Dedifferentiated amniotic fluid mesenchymal stem cell (primary cell): ENCODE measurements at regions not wholly inside any gene's neighbourhood (a gene's known extent, or its start where the extent isn't known, plus 50 kb on each side); places are given as distances from the start of the nearest gene placed in this dataset.
"Not testable (repeated sequence)": the region's sequence is repeated elsewhere in the genome, so short reads cannot be mapped to it uniquely, and the experiment has no call there.

Source experiments
- DNase-seq: peaks from one replicate; pipeline ENCODE4 v3.0.0-alpha.2; 2016; ENCODE audit errors: extremely low spot score

DNA sequence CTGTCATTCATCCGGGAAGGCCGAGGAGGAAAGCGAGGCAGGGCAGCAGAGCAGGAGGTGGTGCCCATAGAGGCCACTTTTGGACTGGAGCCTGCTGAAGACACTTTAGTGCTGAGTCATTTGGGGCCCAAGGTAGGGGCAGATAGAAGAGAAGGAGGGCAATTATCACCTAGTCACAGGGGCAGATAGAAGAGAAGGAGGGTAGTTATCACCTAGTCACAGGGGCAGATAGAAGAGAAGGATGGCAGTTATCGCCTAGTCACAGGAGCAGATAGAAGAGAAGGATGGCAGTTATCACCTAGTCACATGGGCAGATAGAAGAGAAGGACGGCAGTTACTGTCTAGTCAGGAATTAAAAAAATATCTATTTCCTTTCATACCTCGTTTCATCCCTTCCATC is 1372.6 kb downstream of the FOXD4L5 start:
- not testable (repeated sequence) for DNase-seq

DNA sequence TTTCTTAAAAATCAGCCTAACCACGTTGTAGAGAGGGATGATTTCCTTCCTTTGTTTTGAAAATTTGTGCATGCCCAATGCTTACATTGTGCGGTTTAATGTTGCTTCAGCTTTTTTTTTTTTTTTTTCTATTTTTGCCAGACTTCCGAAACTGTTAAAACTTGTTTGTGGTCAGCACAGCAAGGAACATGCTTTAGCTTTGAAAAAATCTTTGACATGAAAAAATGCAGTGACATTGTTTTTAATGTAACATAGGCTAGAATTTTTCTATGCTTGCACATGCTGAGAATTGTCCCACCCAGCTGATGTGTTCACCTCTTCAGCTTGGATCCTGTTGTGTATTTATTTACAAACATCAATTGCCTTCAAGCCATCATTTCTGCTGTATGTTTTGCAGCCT is 1375.9 kb downstream of the FOXD4L5 start:
- not testable (repeated sequence) for DNase-seq

DNA sequence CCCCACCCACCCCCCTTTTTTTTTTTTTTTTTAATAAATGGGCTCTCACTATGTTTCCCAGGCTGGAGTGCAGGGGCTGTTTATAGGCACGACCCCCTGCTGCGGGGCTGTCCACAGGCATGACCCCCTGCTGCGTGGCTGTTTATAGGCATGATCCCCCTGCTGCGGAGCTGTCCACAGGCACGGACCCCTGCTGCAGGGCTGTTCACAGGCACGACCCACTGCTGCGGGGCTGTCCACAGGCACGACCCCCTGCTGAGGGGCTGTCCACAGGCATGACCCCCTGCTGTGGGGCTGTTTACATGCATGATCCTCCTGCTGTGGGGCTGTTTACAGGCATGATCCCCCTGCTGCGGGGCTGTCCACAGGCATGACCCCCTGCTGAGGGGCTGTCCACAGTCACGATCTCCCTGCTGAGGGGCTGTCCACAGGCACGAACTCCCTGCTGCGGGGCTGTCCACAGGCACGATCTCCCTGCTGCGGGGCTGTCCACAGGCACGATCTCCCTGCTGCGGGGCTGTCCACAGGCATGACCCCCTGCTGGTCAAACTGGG is 1385.3 kb downstream of the FOXD4L5 start:
- DNase-seq = not testable (repeated sequence)

DNA sequence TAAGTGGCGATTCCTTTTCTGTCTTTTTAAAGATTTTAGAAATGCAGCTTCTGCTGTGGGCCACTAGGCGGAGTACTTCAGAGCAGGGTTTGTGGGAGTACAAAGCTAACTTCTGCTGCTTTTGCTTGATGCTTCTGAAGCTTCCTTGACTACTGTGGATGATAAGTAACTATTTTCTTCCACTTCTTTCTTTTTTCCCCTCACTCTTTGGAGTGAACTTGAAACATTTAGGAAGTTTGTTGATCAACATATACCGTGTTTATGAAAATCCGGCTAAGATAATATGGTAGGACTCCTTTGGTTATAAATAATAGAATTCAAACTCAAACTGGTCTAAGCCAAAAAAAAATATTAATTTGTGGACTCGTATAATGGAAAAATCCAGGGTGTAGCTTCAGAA is 1403.6 kb downstream of the FOXD4L5 start:
- DNase-seq = not testable (repeated sequence)

DNA sequence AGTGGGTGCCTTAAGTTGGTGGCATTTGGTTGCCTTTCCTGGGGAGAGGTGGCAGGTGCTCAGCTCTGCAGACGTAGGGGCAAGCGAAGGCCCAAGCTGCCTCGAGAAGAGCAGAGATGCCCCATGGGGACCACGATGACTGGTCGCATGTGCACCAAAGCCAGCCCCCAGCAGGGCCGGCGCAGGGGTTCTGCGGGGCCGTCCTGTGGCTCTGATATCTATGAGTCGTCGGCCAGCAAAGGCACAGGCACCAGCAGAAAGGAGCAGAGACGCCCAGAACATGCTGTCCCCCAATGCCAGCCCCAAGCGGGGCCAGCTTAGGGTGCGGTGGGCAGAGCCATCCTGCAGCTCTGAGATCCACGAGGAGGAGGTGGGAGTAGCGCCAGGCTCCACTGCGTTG is 1408.6 kb downstream of the FOXD4L5 start:
- DNase-seq = not testable (repeated sequence)

DNA sequence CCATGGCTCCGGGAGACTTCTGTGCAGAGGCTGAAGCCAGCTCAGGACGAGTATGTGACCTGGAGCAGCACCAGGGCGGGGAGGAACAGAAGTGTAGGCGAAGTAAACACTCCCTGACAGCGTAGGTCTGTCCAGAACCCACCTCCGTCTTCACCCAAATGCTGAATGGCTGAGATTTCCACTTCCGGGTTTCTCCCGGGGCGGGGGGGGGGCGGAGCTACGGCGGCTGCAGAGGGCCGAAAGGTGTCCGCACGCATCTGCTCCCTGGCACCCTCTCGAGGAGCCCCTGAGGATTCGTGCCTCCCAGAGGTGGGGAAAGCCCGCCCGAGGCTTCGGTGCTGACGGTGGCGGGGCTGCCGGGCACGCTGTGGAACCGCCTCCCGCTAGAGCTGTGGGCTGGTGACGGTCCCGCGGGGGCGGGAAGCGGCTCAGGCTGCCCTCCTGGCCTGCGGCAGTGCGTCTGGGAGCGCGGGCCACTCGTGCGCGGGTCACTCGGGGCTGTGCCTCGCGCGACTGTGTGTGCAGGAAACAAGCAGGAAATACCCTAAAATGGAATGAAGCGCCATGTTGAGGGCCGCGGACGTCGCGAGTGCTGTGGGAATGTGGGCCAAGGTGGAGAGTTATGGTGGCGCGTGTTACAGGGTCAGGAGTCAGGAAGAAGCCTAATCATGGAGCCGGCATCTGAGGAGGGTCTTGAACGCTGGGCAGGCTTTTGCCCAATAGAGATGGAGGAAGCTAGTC is 1425.4 kb downstream of the FOXD4L5 start:
- no peak for DNase-seq

DNA sequence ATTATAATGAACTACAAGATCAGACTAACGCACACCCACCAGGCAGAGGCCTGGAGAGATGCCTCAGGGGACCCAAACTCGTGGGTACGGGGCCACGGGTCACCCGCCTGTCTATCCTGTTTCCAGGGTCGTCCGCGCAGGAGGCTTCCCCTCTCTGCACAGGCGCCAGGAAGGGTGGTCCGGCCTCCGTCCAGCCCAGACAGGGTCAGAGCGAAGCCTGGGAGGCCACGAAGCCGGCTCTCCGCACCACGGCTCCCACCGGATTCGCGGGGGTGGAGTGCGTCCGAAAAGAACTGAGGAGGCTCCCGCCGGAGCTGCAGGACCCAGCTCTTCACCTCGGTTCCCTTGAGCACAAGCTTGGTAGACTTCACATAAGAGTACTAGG is 1425.9 kb downstream of the FOXD4L5 start:
- DNase-seq = not testable (repeated sequence)

DNA sequence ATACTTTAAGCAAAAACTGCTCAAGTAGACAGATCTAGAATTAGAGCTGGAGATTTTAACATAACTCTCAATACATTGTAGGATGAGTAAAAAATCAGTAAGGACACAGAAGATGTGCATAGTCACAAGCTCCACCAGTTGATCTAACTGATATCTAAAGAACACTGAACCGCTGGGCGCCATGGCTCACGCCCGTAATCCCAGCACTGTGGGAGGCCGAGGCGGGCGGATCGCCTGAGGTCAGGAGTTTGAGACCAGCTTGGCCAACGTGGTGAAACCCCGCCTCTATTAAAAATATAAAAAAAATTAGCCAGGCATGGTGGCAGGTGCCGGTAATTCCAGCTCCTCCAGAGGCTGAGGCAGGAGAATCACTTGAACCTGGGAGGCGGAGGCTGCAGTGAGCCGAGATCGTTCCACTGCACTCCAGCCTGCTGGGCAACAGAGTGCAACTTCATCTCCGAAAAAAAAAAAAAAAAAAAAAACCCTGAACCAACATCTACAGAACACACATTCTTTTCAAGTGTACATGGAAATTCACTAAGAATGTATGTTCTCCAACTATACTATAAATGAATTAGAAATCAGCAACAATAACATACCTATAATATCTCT is 1431.8 kb downstream of the FOXD4L5 start:
- DNase-seq = not testable (repeated sequence)

DNA sequence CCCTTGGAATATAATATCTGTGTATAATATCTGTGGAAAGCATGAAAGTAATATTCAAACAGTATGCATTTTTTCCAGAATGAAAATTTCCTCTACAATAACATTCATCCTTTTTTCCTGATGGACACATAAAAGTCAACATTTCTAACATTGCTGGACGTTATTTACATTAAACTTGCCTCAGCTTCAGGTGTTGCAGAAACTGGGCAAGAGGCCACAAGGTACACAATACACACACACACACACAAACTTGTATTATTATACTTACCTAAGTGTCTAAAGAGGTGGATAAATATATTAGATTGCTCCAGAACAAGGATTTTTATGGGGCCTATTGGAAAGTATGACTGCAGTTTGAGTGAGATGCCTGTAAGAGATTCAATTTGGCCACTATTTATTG is 1460.2 kb downstream of the FOXD4L5 start:
- DNase-seq = not testable (repeated sequence)

DNA sequence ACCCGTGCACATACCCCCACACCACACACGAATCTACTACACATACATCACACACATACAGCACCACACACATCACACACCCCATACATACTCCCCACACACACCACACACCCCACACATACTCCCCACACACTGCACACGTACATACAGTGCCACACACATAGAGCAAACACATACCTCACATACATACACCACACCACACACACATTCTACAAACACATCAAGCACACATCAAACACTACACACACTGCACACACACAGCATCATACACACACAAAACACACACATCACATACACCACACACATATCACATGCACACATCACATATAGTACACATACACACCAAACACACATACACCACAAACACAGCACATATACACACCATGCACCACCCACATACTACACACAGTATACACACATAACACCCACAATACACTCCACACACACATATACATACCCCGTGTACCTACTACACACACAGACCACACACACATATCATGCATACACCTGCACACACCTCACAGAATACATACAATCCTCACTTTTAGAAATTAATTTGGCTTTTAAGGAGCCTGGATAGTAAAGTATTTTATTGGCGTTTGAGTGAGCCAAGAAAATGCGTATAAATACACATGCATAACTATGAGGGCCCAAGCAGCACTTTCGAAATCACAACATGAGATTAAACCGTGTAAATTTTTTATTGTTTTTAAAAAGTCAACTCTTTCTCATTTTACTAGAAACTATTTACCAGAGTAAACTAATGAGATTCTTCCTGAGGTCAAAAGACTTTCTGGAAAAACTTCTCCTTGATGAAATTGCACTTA is 1461.4 kb downstream of the FOXD4L5 start:
- not testable (repeated sequence) for DNase-seq

DNA sequence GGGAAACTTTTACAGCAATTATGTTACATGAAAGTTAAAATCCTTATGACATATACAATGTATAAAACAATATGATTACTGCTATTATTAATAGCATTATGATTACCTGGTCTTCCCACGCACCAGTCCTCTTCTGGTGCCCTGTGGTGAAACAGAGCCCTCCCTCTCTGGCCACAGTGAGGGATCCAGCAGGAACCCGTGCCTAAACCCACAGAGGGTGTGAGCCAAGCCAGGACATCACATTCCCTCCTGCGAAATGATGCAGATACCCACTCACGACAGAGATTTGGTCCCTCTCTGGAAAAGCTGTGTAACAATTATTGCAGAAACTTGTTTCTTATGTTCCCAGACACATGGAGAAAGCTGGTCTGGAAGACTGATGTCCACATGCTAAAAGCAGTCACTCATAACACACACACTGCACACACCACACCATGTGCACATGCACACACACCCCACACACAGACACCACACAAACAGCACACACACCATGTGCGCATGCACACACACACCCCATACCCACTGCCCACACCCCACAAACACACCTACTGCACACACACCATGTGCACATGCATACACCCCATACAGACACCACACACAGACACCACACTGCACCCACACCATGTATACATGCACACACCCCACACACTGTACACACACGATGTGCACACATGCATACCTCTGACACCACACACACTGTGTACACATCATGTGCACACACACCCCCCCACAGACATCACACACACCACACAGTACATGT is 1462.2 kb downstream of the FOXD4L5 start:
- not testable (repeated sequence) for DNase-seq

DNA sequence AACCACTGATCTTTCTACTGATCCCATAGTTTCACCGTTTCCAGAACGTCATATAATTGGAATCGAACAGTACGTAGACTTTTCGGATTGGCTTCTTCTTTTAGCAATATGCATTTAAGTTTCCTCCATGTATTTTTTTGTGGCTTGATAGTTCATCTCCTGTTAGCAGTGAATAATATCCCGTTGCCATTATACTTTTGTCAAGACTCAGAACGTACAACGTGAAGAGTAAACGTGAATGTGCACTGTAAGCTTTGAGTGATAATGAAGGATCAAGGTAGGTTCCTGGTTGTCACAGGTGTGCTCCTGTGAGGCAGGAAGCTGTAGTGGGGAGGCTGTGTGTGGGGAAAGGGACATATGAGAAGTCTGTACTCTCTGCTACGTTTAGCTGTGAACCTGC is 1463.7 kb downstream of the FOXD4L5 start:
- DNase-seq = not testable (repeated sequence)

DNA sequence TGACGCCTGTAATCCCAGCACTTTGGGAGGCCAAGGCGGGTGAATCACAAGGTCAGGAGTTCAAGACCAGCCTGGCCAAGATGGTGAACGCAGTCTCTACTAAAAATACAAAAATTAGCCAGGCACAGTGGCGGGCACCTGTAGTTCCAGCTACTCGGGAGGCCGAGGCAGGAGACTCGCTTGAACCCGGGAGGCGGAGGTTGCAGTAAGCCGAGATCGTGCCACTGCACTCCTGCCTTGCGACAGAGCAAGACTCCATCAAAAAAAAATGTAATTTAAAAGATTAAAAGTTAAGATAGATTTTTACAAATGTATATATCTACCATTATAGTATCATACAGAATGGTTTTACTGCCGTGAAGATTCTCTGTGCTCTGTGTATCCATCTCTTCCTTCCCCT is 1464.1 kb downstream of the FOXD4L5 start:
- DNase-seq = not testable (repeated sequence)

DNA sequence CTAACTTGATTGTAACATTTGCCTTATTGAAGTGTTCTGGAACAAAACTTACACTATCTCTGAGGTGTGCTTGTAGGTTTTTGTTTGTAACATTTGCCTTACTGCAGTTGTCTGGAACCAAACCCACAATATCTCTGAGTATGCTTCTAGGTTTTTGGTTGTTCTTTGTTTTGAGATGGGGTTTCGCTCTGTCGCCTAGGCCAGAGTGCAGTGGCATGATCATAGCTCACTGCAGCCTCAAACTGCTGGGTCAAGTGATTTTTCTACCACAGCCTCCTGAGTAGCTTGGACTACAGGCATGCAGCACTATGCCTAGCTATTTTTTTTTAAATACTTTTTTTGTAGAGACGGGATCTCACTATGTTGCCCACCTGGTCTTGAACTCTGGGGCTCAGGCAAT is 1464.6 kb downstream of the FOXD4L5 start:
- DNase-seq = not testable (repeated sequence)

DNA sequence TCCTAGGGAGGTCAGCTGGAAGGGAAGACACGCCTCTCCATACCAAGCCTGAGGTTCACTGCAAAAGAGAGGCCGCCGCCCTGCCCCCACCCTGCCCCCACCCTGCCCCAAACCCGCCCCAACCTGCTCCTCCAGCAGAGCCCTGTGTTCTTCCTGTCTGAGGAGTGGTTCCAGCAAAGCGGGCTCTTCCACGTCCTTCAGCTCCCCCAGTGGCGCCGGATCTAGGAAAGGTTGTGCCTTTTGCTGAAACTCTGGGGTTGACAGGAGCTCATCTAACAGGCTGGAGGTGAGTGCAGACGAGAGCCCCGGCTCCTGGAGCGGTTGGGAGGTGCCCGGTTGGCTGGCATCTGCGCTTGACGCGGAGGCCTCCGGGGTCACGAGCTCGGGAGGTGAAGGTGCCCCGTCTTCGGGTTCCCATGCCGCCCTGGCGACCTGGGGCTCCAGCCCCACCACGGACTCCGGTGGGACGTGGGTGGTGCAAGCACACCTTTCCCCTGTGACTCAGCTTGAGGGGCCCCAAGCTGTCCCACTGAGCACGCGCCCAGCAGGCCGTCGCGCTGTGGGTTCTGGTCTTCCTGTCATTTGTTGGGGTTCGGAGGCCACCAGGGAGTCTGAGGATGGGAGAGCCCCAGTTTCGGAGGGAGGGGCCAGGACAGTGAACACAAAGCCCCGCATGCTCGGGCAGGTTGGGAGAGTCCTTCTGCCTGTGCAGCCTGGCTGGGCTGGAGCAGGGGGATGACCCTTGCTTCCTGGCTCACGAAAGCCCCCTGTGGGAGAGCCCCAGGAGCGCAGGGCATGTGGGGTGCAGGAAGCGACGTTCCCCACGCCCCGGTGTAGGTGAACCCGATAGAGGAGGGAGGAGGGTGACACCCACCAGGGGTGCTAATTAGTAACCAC is 1467.1 kb downstream of the FOXD4L5 start:
- DNase-seq = no peak

DNA sequence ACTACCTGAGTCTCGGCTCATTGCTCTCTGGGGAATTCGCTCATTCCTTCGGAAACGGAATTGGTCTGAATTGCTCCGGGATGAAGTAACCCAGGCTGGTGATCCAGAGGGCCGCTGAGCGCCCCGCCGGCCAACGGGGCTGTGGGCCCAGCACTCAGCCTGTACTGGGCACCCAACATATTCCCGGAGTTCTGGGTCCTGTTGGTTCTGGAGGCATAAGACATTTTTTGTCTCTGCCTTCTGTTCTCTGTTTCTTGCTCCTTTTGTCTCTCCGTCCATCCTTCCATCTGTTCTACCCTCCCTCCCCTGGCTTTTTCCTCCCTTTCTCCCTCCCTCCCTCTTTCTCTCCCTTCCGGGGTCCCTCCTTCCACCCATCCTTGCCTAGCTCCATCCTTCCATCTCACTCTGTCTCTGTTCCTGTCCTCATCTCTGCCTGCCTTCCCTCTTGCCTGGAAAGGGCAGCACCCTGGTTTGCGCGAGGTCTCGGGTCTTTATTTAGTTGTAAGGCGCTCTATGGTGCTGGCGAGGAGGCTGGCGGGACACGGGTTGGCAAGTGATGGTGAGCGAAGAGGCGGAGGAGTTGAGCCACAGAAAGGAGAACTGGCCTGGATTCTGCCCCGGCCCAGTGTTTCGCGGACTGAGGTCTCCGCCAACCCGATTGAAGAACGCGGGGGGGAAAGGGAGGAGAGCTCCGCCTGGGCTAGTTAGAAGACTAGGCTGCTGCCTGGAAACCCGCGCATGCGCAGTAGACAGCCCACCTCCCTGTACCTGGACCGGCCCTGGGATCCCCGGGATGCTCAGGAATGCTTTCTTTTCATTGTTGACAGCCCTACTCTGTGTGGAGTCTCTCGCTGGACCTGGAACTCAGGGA is 1468.0 kb downstream of the FOXD4L5 start:
- peak; percentile 82 for DNase-seq

DNA sequence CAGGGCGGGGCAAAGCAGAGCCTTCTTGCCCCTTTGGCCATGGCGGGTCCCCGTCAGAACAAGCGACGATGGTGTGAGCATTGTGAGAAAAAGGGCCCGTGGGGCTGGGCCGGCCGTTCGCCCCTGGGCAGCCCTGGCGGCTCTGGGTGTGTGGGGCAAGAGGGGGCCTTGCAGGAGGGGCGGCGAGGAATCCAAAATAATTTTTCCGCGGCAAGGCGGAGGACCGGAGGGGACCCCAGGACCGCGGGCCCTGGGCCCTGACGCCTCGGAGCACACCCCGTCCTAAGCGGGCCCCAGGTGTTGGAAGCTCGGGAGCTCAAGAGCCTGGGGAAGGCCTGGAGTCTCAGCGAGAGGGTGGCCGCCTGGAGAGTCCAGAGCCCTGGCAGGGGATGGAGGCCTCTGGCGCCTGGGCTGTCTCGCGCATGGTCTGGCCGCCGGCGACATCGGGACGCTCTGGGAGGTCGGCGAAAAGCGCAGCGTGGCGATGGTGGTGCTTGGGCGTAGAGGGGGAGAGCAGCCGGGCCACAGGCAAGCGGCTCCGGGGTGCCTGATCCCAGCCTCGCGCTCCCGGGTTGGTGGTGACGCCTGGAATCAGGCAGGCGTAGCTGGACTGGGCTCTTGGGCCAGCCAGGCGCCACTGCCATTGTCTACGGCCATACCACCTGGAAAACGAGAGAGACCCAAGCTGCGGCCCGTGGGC is 1469.9 kb downstream of the FOXD4L5 start:
- DNase-seq = not testable (repeated sequence)

DNA sequence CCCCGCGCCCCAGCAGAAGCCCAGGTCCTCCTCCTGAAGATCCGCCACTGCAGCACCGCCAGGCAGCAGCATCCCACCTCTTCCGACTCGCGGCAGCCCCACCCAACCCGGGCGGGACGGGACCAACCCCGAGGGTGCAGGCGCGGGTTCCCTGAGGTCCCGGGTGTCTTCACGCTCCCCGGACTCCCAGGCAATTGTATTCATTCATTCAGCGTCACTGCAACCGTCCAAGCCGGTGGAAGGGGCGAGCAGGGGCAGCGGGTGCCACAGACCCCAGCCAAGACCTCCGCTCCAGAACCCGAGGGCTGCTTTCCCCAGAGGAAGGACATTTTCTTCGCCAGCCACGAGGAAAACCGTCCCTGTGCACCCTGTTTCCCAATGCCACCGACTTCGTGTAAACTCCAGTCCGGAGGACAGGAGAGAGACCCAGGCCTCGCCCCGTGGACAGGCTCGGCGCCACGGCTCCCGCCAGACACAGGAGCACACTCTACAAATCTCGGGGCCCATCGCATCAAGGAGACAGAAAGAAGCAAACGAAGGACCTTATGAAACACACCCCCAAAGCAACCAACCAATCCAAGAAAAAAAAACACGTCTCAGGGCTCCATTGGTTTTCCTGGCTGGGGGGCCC is 1471.5 kb downstream of the FOXD4L5 start:
- DNase-seq = not testable (repeated sequence)
